Trophoblast cell (in vitro differentiated cells and primary cell): ENCODE measurements at regions not wholly inside any gene's neighbourhood (a gene's known extent, or its start where the extent isn't known, plus 50 kb on each side); places are given as distances from the start of the nearest gene placed in this dataset.

Source experiments
- DNase-seq, 2 donors: peaks; one replicate each; pipeline ENCODE4 v3.0.0-alpha.2; 2016
- H2AFZ ChIP-seq: 2 replicates; pipeline ENCODE4 v1.6.1; 2013; ENCODE audit warnings: low read length, moderate library complexity, mild to moderate bottlenecking; ENCODE audit not compliant: insufficient read depth, poor library complexity
- H2AK5ac ChIP-seq: 2 replicates; pipeline ENCODE4 v1.6.1; 2013; ENCODE audit warnings: mild to moderate bottlenecking, low read length
- H2BK120ac ChIP-seq: 2 replicates; pipeline ENCODE4 v1.6.1; 2013; ENCODE audit warnings: low read length, mild to moderate bottlenecking, moderate library complexity; ENCODE audit not compliant: insufficient read depth, poor library complexity
- H2BK12ac ChIP-seq: 2 replicates; pipeline ENCODE4 v1.6.1; 2013; ENCODE audit warnings: mild to moderate bottlenecking, low read length, moderate library complexity
- H2BK5ac ChIP-seq: 2 replicates; pipeline ENCODE4 v1.6.1; 2013; ENCODE audit warnings: low read length, low read depth, moderate library complexity, mild to moderate bottlenecking; ENCODE audit not compliant: poor library complexity
- H3K14ac ChIP-seq: 2 replicates; pipeline ENCODE4 v1.6.1; 2013; ENCODE audit warnings: mild to moderate bottlenecking, low read length
- H3K18ac ChIP-seq: 2 replicates; pipeline ENCODE4 v1.6.1; 2013; ENCODE audit warnings: mild to moderate bottlenecking, low read length
- H3K23ac ChIP-seq: 2 replicates; pipeline ENCODE4 v1.6.1; 2013; ENCODE audit warnings: low read length
- H3K27ac ChIP-seq: 2 replicates; pipeline ENCODE4 v1.5.1; 2013; ENCODE audit warnings: low read depth, mild to moderate bottlenecking, inconsistent platforms, low read length, moderate library complexity
- H3K27me3 ChIP-seq: 2 replicates; pipeline ENCODE4 v1.6.1; 2013; ENCODE audit warnings: inconsistent platforms, mild to moderate bottlenecking, low read length, moderate library complexity; ENCODE audit not compliant: insufficient read depth
- H3K36me3 ChIP-seq, 2 experiments: 1 replicate in 1 of 2; 2 replicates in 1 of 2; pipeline ENCODE4 v1.6.1; 2013; ENCODE audit warnings: low read length in 2 of 2, mild to moderate bottlenecking in 2 of 2, moderate library complexity in 1 of 2; ENCODE audit not compliant: insufficient read depth in 2 of 2, control insufficient read depth in 1 of 2
- H3K4ac ChIP-seq: 2 replicates; pipeline ENCODE4 v1.6.1; 2013; ENCODE audit warnings: low read depth, mild to moderate bottlenecking, low read length, moderate library complexity
- H3K4me1 ChIP-seq, 2 experiments: 1 replicate in 1 of 2; 2 replicates in 1 of 2; pipeline ENCODE4 v1.6.1; 2013; ENCODE audit warnings: low read length in 2 of 2, mild to moderate bottlenecking in 2 of 2, moderate library complexity in 1 of 2; ENCODE audit not compliant: insufficient read depth in 2 of 2, control insufficient read depth in 1 of 2
- H3K4me2 ChIP-seq: 2 replicates; pipeline ENCODE4 v1.6.1; 2013; ENCODE audit warnings: inconsistent platforms, mild to moderate bottlenecking, low read length, moderate library complexity
- H3K4me3 ChIP-seq: 2 replicates; pipeline ENCODE4 v1.5.1; 2013; ENCODE audit warnings: mild to moderate bottlenecking, low read depth, low read length, inconsistent platforms
- H3K79me1 ChIP-seq: one replicate; pipeline ENCODE4 v1.6.1; 2013; ENCODE audit warnings: low read length
- H3K79me2 ChIP-seq: 2 replicates; pipeline ENCODE4 v1.6.1; 2013; ENCODE audit warnings: low read length, mild to moderate bottlenecking; ENCODE audit not compliant: control insufficient read depth, insufficient read depth, poor library complexity
- H3K9ac ChIP-seq: 2 replicates; pipeline ENCODE4 v1.6.1; 2013; ENCODE audit warnings: mild to moderate bottlenecking, low read length
- H3K9me3 ChIP-seq: 2 replicates; pipeline ENCODE4 v1.6.1; 2013; ENCODE audit warnings: low read depth, mild to moderate bottlenecking, control low read depth, inconsistent platforms, low read length; ENCODE audit not compliant: insufficient read depth
- H4K12ac ChIP-seq: 2 replicates; pipeline ENCODE4 v1.6.1; 2013; ENCODE audit warnings: low read depth, mild to moderate bottlenecking, low read length, moderate library complexity
- H4K8ac ChIP-seq: 2 replicates; pipeline ENCODE4 v1.6.1; 2013; ENCODE audit warnings: low read depth, mild to moderate bottlenecking, low read length, moderate library complexity
- H4K91ac ChIP-seq: one replicate; pipeline ENCODE4 v1.6.1; 2013; ENCODE audit warnings: low read depth, mild to moderate bottlenecking, low read length, moderate library complexity
- WGBS: extraction: QIAGEN DNeasy Blood & Tissue Kit; methylation state at CpG from one replicate; pipeline ENCODE4 v1.1.7; 2013; ENCODE audit warnings: missing lambda C conversion rate; ENCODE audit not compliant: insufficient read length, insufficient coverage; ENCODE audit errors: extremely low coverage; 5-methylcytosine and 5-hydroxymethylcytosine counted together

DNA sequence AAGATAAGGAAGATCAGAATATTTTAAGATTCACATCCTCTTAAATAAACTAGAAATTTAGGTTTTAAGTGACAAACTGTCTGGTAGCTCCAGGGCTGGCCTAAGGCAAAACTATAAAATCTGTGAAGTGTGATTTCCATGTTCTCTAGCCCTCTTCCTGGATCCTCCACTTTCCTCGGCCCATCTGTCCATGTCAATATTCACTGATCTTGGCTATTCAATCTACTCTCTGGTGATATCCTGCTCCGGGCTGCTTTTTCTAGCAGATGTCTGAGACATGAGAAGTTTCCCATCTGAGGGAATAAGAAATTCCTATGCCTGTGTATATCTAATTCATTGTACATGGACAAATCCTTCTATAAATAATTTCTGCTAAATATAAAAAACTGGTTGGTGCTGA lies 500.4 kb downstream of the GALC start:
- peak; percentile 47 to 84 for DNase-seq
- no peak overlapping the region for H2AK5ac ChIP-seq
- no peak overlapping the region for H3K4me2 ChIP-seq
- no peak overlapping the region for H4K91ac ChIP-seq
- H3K79me1 ChIP-seq, result no peaks in the 10 kb centered on the region
- peak overlapping the region; percentile 76 for H2BK120ac ChIP-seq
- no peak overlapping the region for H2AFZ ChIP-seq
- no peak overlapping the region for H4K12ac ChIP-seq
- no peaks in the 10 kb centered on the region for H3K79me2 ChIP-seq
- no peak overlapping the region for H3K14ac ChIP-seq
- no peaks in the 10 kb centered on the region for H3K27me3 ChIP-seq
- no peak overlapping the region for H3K4me3 ChIP-seq
- no peak overlapping the region for H4K8ac ChIP-seq
- peak overlapping the region; percentile 49 for H2BK5ac ChIP-seq
- no peak overlapping the region for H3K9ac ChIP-seq
- H3K23ac ChIP-seq, result no peak overlapping the region
- H3K9me3 ChIP-seq, result no peaks in the 10 kb centered on the region
- peaks cover 2% of the 10 kb centered on the region in 2 experiments for H3K4me1 ChIP-seq
- no peak overlapping the region for H2BK12ac ChIP-seq
- no peak overlapping the region for H3K18ac ChIP-seq
- no CpG with 5 or more reads among the region's 2 CpGs for WGBS
- H3K27ac ChIP-seq, result no peak overlapping the region
- H3K4ac ChIP-seq, result no peak overlapping the region
- H3K36me3 ChIP-seq, result no peaks in the 10 kb centered on the region

DNA sequence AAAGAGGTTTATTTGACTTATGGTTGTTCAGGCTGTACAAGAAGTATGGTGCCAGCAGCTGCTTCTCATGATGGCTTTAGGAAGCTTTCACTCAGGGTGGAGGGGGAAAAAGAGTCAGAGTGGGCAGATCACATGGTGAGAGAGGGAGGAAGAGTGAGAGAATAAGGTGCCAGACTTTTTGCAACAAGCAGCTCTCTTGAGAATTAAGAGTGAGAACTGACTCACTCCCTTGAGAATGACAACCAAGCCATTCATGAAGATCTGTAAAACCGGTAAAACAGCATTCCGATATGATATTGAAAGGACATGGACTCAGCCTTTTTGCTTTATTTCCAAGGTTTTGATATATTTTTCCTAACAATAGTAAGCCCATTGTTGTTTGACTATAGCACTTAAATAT lies 501.2 kb downstream of the GALC start:
- Histone ChIP-seq H3K79me1 (no peaks in the 10 kb centered on the region), H4K12ac (no peak overlapping the region), H3K79me2 (no peaks in the 10 kb centered on the region), H2BK5ac (no peak overlapping the region), H2BK120ac (no peak overlapping the region), H3K27ac (peak overlapping the region; percentile 57), H3K14ac (no peak overlapping the region), H3K4me2 (peak overlapping the region; percentile 53), H2AK5ac (no peak overlapping the region), H3K4me1 (peaks cover 2% of the 10 kb centered on the region in 2 experiments), H3K4me3 (no peak overlapping the region), H3K36me3 (no peaks in the 10 kb centered on the region), H3K9ac (no peak overlapping the region), H3K18ac (no peak overlapping the region), H3K23ac (no peak overlapping the region), H3K27me3 (no peaks in the 10 kb centered on the region), H4K91ac (no peak overlapping the region), H3K4ac (no peak overlapping the region), H3K9me3 (no peaks in the 10 kb centered on the region), H2AFZ (no peak overlapping the region), H2BK12ac (no peak overlapping the region), H4K8ac (no peak overlapping the region)
- DNase-seq, result peak; percentile 3 to 94
- no CpG with 5 or more reads among the region's 2 CpGs for WGBS

DNA sequence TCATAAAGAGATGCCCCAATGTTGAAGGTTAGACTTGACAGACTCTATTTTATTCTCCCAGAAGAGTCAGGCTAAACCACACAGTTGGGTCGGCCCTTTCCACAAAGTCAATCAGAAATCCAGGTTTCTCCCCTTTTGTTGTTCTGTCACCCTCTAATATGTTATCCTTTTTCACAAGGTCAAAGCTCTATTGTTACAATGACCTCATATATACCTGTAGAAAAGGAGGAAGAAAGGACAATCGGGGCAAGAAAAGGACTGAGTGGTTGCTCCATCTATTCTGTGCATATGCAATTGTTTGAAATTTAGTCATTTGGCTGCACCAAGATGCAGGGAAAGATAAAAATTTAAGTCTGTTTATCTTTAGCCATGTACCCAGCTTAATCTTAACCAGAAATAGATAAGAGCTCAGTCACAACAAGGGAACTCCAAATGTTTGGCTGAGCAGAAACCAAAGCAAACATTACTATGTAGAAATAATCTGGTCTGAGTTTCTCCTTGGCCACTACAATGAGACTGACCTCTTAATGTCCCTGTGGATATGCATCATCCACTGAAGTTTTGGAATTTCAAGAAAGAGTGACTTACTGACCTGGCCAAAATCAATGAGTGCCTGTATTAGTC lies 503.7 kb downstream of the GALC start:
- Histone ChIP-seq H3K9me3 (no peaks in the 10 kb centered on the region), H2AFZ (no peak overlapping the region), H2BK5ac (no peak overlapping the region), H3K79me2 (no peaks in the 10 kb centered on the region), H3K4ac (no peak overlapping the region), H3K4me3 (no peak overlapping the region), H3K23ac (no peak overlapping the region), H3K18ac (no peak overlapping the region), H3K4me1 (peaks cover 2% of the 10 kb centered on the region in 2 experiments), H3K27ac (no peak overlapping the region), H3K27me3 (no peaks in the 10 kb centered on the region), H3K9ac (no peak overlapping the region), H2BK120ac (no peak overlapping the region), H2BK12ac (no peak overlapping the region), H2AK5ac (no peak overlapping the region), H3K79me1 (no peaks in the 10 kb centered on the region), H3K14ac (no peak overlapping the region), H4K12ac (no peak overlapping the region), H3K36me3 (no peaks in the 10 kb centered on the region), H4K91ac (no peak overlapping the region), H3K4me2 (no peak overlapping the region), H4K8ac (no peak overlapping the region)
- DNase-seq, result peak; percentile 4 to 71
- no CpG with 5 or more reads among the region's 2 CpGs for WGBS

DNA sequence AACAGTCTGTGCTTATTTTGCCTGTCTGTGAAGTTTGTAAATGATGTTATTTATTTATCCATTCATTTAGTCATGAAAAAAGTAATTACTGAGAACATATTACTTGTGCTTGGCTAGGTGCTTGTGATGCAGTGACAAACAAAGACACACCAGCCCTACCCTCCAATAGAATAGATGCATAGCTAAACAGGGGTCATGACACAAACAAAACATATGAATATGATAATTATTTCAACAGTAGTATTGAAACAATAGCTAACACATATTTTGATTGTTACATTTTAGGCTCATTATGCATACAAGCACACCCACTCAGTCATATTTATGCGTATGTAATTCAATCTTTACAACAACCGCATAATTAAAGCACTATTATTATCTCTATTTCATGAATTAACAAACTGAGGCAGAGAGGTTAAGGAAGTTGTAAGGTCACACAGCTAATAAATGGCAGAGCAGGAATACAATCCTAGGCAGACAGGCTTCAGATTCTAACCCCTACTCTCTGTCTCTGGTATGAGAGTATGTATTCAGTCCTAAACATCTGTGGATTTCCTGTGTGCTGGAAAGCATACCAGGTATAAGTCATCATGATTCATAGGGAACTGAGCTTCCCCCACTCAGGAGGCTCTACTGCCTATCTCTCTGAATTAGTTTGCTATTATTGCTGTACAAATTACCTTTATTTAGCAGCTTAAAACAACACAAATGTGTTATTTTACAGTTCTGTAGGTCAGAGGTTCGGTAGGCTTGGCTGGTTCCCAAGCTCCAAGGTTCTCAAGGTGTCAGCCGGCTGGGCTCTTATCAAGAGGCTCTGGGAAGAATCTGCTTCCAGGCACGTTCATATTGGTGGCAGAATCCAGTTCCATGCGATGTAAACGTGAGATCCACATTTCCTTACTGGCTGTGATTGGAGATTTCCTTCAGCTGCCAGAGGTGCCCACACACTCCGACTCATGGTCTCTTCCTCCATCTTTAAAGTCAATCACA lies 509.4 kb downstream of the GALC start:
- Histone ChIP-seq H4K12ac (peak overlapping the region; percentile 54), H4K91ac (no peak overlapping the region), H2BK5ac (peak overlapping the region; percentile 21), H3K4me3 (no peak overlapping the region), H3K4me1 (peaks cover 3 to 5% of the 10 kb centered on the region in 2 experiments), H2BK120ac (peak overlapping the region; percentile 60), H3K14ac (no peak overlapping the region), H2BK12ac (peak overlapping the region; percentile 80), H2AFZ (no peak overlapping the region), H2AK5ac (no peak overlapping the region), H3K9ac (no peak overlapping the region), H4K8ac (no peak overlapping the region), H3K23ac (no peak overlapping the region), H3K9me3 (no peaks in the 10 kb centered on the region), H3K4me2 (no peak overlapping the region), H3K4ac (no peak overlapping the region), H3K79me1 (peaks cover 3% of the 10 kb centered on the region), H3K79me2 (no peaks in the 10 kb centered on the region), H3K27ac (no peak overlapping the region), H3K36me3 (no peaks in the 10 kb centered on the region), H3K18ac (no peak overlapping the region), H3K27me3 (no peaks in the 10 kb centered on the region)
- WGBS, result no CpG with 5 or more reads among the region's 8 CpGs
- peak in 1 of 2 donors; percentile 52 for DNase-seq
